ENCODE measurements at regions not wholly inside any gene's neighbourhood (a gene's known extent, or its start where the extent isn't known, plus 50 kb on each side); places are given as distances from the start of the nearest gene placed in this dataset.

DNA sequence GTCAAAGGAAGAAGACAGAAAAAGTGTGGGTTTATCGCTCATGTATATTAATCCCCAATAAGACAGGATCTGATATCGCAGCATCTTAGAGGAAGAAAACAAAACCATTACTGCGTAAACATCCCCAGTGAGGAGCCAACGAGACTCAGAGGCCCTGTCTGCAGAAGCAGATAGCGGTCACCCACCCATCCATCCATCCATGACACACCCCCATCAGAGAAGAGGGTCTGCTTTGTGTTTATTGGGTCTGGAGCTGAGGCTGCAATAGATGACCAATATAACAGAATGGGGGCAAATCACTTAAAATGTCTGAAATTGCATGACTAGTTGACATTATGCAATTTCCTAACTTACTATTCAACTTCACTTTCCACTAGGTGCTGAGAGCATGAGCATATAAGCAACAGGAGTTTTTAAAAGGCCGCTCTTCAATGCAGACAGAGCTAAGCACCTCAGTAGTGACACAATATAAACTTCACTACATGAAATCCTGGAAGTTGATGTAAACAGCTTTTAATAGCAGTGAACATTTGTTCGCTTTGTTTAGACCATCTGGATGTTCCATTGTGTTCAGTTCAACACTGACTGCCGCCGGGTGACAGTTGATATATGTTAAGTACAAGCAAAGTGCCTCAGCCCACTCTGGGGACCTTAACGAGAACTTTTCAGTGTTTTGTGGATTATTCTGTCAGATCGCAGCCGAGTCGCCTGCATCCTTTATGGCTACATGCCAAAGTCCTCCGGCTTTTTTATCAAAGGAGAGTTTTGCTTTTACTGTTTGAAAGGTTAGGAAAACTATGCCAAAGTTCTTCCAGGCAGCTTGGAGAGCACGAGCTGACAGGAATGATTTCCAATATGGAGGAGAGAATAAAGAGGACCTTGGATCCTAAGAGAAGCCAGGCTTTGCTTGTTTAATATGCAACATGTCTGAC is 167.5 kb downstream of the ZNF281 start:
- no peak overlapping the region for H3K9ac ChIP-seq (ENCODE audit: insufficient read depth, low read depth, low read length)
- H3K4me3 ChIP-seq (replicated peaks in 1 of 3; ENCODE audit: insufficient read depth in 1 of 3, low read depth in 2 of 3, low read length in 3 of 3): peak overlapping the region in 2 of 3 experiments; percentile 19; a peak in 1 of 6 replicates
- in situ Hi-C loops (cut with HindIII; ENCODE audit: extremely low pct_ligation_motif_present, low pct_unique_long_range_greater_than_20kb): no loop called here
- WGBS (ENCODE audit: low lambda C conversion rate): 40% methylated on average over 15 of the region's 15 CpGs
- peak; percentile 50 for ATAC-seq
- H4K20me1 ChIP-seq (ENCODE audit: insufficient read depth, low read length): no peaks in the 10 kb centered on the region
- CTCF ChIA-PET (ENCODE audit: low intra/inter-chr PET ratio, low total read pairs): no interaction called here
- no peak for DNase-seq (ENCODE audit: low spot score)
- H3K4me1 ChIP-seq (ENCODE audit: insufficient read depth, low read length): peaks cover 12% of the 10 kb centered on the region
- no peaks in the 10 kb centered on the region for H3K79me2 ChIP-seq (ENCODE audit: insufficient read depth, low read length)
- no TSS peak for BruUV-seq (replicated peaks)
- FAIRE-seq: no peak
- intact Hi-C loops (cut with micrococcal nuclease; ENCODE audit: unreplicated experiment): no loop called here
- no peaks in the 10 kb centered on the region for H3K36me3 ChIP-seq (replicated peaks in 1 of 2; ENCODE audit: control insufficient read depth in 1 of 2, insufficient read depth in 2 of 2, low read length in 2 of 2)
- no peak for TF ChIP-seq HDAC1 (CRISPR knock-in tag; IDR thresholded peaks at IDR 0.05)
- TF ChIP-seq HMG20B (CRISPR knock-in tag; conservative IDR thresholded peaks at IDR 0.05): no peak
- no peak for TF ChIP-seq BCL6 (CRISPR knock-in tag; IDR thresholded peaks at IDR 0.05)
- POLR2A ChIA-PET: no interaction called here
- H3K27me3 ChIP-seq (ENCODE audit: control insufficient read depth in 1 of 2, insufficient read depth in 2 of 2, low read length in 2 of 2): peaks cover 0 to 3% of the 10 kb centered on the region in 2 experiments; a peak in 1 of 5 replicates
- H3K4me2 ChIP-seq (ENCODE audit: low read depth, low read length): peak overlapping the region; percentile 41
- H3K27ac ChIP-seq (ENCODE audit: extremely low read length, insufficient read depth, low read length): no peak overlapping the region
- H3K9me3 ChIP-seq (ENCODE audit: low read length): no peaks in the 10 kb centered on the region
- peak overlapping the region; percentile 70 for H2AFZ ChIP-seq (ENCODE audit: low read length)

DNA sequence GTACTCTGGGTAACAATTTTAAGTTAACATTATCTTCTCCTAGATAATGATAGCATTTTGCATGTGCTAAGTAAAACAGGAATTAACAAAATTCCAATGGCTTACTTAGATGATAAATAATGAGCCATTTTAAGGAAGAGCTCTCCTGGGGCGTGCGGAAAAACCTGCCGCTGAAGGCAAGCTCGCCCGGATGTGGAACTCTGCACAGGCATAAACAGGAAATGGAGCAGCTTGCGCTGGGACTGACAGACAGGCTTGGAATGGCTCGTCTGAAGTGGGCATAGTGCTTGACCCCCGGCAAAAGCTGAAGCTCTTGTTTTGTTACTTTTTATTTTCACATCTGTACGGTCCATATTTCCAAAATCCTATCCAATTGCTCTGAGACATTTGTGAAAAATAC is 169.2 kb downstream of the ZNF281 start:
- in situ Hi-C loops (cut with HindIII; ENCODE audit: extremely low pct_ligation_motif_present, low pct_unique_long_range_greater_than_20kb) (no loop called here), intact Hi-C loops (cut with micrococcal nuclease; ENCODE audit: unreplicated experiment) (no loop called here)
- POLR2A ChIA-PET: no interaction called here
- Histone ChIP-seq H3K9ac (ENCODE audit: insufficient read depth, low read depth, low read length) (no peak overlapping the region), H3K4me3 (replicated peaks in 1 of 3; ENCODE audit: insufficient read depth in 1 of 3, low read depth in 2 of 3, low read length in 3 of 3) (no peak overlapping the region), H3K4me2 (ENCODE audit: low read depth, low read length) (no peak overlapping the region), H3K36me3 (replicated peaks in 1 of 2; ENCODE audit: control insufficient read depth in 1 of 2, insufficient read depth in 2 of 2, low read length in 2 of 2) (no peaks in the 10 kb centered on the region), H3K27ac (ENCODE audit: extremely low read length, insufficient read depth, low read length) (no peak overlapping the region), H2AFZ (ENCODE audit: low read length) (no peak overlapping the region), H3K79me2 (ENCODE audit: insufficient read depth, low read length) (no peaks in the 10 kb centered on the region), H4K20me1 (ENCODE audit: insufficient read depth, low read length) (no peaks in the 10 kb centered on the region), H3K9me3 (ENCODE audit: low read length) (no peaks in the 10 kb centered on the region), H3K27me3 (ENCODE audit: control insufficient read depth in 1 of 2, insufficient read depth in 2 of 2, low read length in 2 of 2) (peaks cover 0 to 3% of the 10 kb centered on the region in 2 experiments; a peak in 1 of 5 replicates), H3K4me1 (ENCODE audit: insufficient read depth, low read length) (peaks cover 12% of the 10 kb centered on the region)
- CTCF ChIA-PET (ENCODE audit: low intra/inter-chr PET ratio, low total read pairs): no interaction called here
- WGBS (ENCODE audit: low lambda C conversion rate): 74% methylated on average over 9 of the region's 9 CpGs
- DNase-seq (ENCODE audit: low spot score) (no peak), ATAC-seq (no peak), FAIRE-seq (no peak)
- TF ChIP-seq MXI1 (IDR thresholded peaks at IDR 0.05; ENCODE audit: borderline replicate concordance, low read depth, low read length): no peak
- TF ChIP-seq ZNF703 (CRISPR knock-in tag; IDR thresholded peaks at IDR 0.05; ENCODE audit: borderline replicate concordance): no peak
- TF ChIP-seq KAT7 (CRISPR knock-in tag; IDR thresholded peaks at IDR 0.05; ENCODE audit: borderline replicate concordance): no peak
- no peak for TF ChIP-seq ZNF879 (CRISPR knock-in tag; IDR thresholded peaks at IDR 0.05)
- TF ChIP-seq ZBTB7A (CRISPR knock-in tag; IDR thresholded peaks at IDR 0.05): no peak
- TF ChIP-seq, protein P1, sequence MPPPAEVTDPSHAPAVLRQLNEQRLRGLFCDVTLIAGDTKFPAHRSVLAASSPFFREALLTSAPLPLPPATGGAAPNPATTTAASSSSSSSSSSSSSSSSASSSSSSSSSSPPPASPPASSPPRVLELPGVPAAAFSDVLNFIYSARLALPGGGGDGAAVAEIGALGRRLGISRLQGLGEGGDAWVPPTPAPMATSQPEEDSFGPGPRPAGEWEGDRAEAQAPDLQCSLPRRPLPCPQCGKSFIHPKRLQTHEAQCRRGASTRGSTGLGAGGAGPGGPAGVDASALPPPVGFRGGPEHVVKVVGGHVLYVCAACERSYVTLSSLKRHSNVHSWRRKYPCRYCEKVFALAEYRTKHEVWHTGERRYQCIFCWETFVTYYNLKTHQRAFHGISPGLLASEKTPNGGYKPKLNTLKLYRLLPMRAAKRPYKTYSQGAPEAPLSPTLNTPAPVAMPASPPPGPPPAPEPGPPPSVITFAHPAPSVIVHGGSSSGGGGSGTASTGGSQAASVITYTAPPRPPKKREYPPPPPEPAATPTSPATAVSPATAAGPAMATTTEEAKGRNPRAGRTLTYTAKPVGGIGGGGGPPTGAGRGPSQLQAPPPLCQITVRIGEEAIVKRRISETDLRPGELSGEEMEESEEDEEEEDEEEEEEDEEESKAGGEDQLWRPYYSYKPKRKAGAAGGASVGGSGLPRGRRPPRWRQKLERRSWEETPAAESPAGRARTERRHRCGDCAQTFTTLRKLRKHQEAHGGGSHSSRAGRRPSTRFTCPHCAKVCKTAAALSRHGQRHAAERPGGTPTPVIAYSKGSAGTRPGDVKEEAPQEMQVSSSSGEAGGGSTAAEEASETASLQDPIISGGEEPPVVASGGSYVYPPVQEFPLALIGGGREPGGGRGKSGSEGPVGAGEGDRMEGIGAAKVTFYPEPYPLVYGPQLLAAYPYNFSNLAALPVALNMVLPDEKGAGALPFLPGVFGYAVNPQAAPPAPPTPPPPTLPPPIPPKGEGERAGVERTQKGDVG (CRISPR knock-in tag; IDR thresholded peaks at IDR 0.05; ENCODE audit: borderline replicate concordance): no peak
- no peak for TF ChIP-seq ZKSCAN8 (CRISPR knock-in tag; IDR thresholded peaks at IDR 0.05; ENCODE audit: borderline replicate concordance)
- no TSS peak for BruUV-seq (replicated peaks)

All from HepG2 (cell line).